H1 (cell line): ENCODE measurements at regions not wholly inside any gene's neighbourhood (a gene's known extent, or its start where the extent isn't known, plus 50 kb on each side); places are given as distances from the start of the nearest gene placed in this dataset.

ENCODE experiments used
- CTCF ChIA-PET: fragments of 300-600 bp; sonication (Branson Sonifier 250); formaldehyde crosslinking; loops from one replicate; lab custom pipeline; 2021; ENCODE audit not compliant: partially characterized antibody; lab: Charles Lee
- POLR2A ChIA-PET: fragments of 300-600 bp; sonication (Branson Sonifier 250); formaldehyde crosslinking; loops from one replicate; lab custom pipeline; 2021; ENCODE audit warnings: inconsistent platforms; ENCODE audit not compliant: partially characterized antibody; lab: Charles Lee
- DNase-seq, 2 experiments: peaks; one replicate each; pipeline versions ENCODE4 v3.0.0 to v3.0.0-alpha.2; 2010 to 2022; ENCODE audit warnings: low spot score in 2 of 2, low read depth in 1 of 2, mixed read lengths in 1 of 2
- FAIRE-seq: peaks from 2 replicates; lab custom pipeline; 2011; peaks lifted over from hg19 to GRCh38; lab: Jason Lieb, UNC
- H2AFZ ChIP-seq: 2 replicates; pipeline ENCODE4 v1.8.1; 2012; ENCODE audit warnings: low read length, inconsistent platforms
- H2AK5ac ChIP-seq: 2 replicates; pipeline ENCODE4 v1.6.1; 2013; ENCODE audit warnings: low read depth, low read length
- H2BK120ac ChIP-seq: replicated peaks from 2 replicates; pipeline ENCODE3; 2013; ENCODE audit warnings: low read depth, low read length, inconsistent platforms
- H2BK12ac ChIP-seq: 2 replicates; pipeline ENCODE4 v1.6.1; 2013; ENCODE audit warnings: low read depth, low read length
- H2BK15ac ChIP-seq: 2 replicates; pipeline ENCODE4 v1.6.1; 2013; ENCODE audit warnings: low read length
- H2BK20ac ChIP-seq: 2 replicates; pipeline ENCODE4 v1.6.1; 2013; ENCODE audit warnings: low read length
- H2BK5ac ChIP-seq: 2 replicates; pipeline ENCODE4 v1.6.1; 2013; ENCODE audit warnings: low read depth, low read length
- H3K14ac ChIP-seq: 2 replicates; pipeline ENCODE4 v1.6.1; 2013; ENCODE audit warnings: inconsistent platforms; ENCODE audit not compliant: insufficient read length
- H3K18ac ChIP-seq: 2 replicates; pipeline ENCODE4 v1.6.1; 2013; ENCODE audit warnings: low read length; ENCODE audit errors: extremely low read depth
- H3K23ac ChIP-seq: 2 replicates; pipeline ENCODE4 v1.6.1; 2013; ENCODE audit warnings: inconsistent platforms; ENCODE audit not compliant: insufficient read length
- H3K23me2 ChIP-seq: 2 replicates; pipeline ENCODE4 v1.6.1; 2013; ENCODE audit warnings: low read depth, low read length
- H3K27ac ChIP-seq: 2 replicates; pipeline ENCODE4 v1.6.1; 2011; ENCODE audit warnings: low read depth, low read length, inconsistent platforms
- H3K27me3 ChIP-seq, 4 experiments: replicated peaks in 1 of 4; 1 replicate in 1 of 4; 2 replicates in 3 of 4; pipeline versions ENCODE4 v1.6.1 to v1.8.1; 2011 to 2013; ENCODE audit warnings: low read length in 3 of 4, mild to moderate bottlenecking in 3 of 4, inconsistent platforms in 2 of 4, mixed read lengths in 2 of 4, moderate library complexity in 1 of 4; ENCODE audit not compliant: control insufficient read depth in 3 of 4, insufficient read depth in 3 of 4; ENCODE audit errors: extremely low read depth in 1 of 4
- H3K36me3 ChIP-seq, 4 experiments: 2 replicates each; pipeline versions ENCODE4 v1.6.1 to v1.8.1; 2011 to 2013; ENCODE audit warnings: mild to moderate bottlenecking in 4 of 4, low read length in 3 of 4, moderate library complexity in 2 of 4, control low read depth in 1 of 4, inconsistent platforms in 1 of 4; ENCODE audit not compliant: insufficient read depth in 4 of 4, control insufficient read depth in 2 of 4
- H3K4ac ChIP-seq: replicated peaks from 2 replicates; pipeline ENCODE3; 2013; ENCODE audit warnings: low read length, low read depth, mixed read lengths, inconsistent platforms; ENCODE audit not compliant: insufficient read length
- H3K4me1 ChIP-seq, 4 experiments: replicated peaks in 1 of 4; 1 replicate in 1 of 4; 2 replicates in 3 of 4; pipeline versions ENCODE4 v1.6.1 to v1.8.1; 2011 to 2013; ENCODE audit warnings: low read length in 3 of 4, inconsistent platforms in 2 of 4, mixed read lengths in 1 of 4; ENCODE audit not compliant: insufficient read depth in 4 of 4, control insufficient read depth in 3 of 4
- H3K4me2 ChIP-seq, 2 experiments: 2 replicates each; pipeline versions ENCODE4 v1.6.1 to v1.8.1; 2011 to 2013; ENCODE audit warnings: low read depth in 2 of 2, low read length in 2 of 2, control low read depth in 1 of 2, inconsistent platforms in 1 of 2, mild to moderate bottlenecking in 1 of 2; ENCODE audit not compliant: insufficient read depth in 1 of 2
- H3K4me3 ChIP-seq, 4 experiments: fragments of 200-600, 300-600 bp in 1 of 4; sonication (generic), shearing (Covaris generic), sonication (Bioruptor Twin) in 1 of 4; 2 replicates each; pipeline versions ENCODE4 v1.5.1 to v1.8.1; 2011 to 2016; ENCODE audit warnings: low read length in 4 of 4, low read depth in 3 of 4, control low read depth in 2 of 4, inconsistent platforms in 2 of 4, mild to moderate bottlenecking in 2 of 4, mixed read lengths in 1 of 4, moderate library complexity in 1 of 4; ENCODE audit not compliant: insufficient read depth in 2 of 4; ENCODE audit errors: extremely low read depth in 1 of 4
- H3K56ac ChIP-seq: replicated peaks from 2 replicates; pipeline ENCODE3; 2013; ENCODE audit warnings: low read depth, mild to moderate bottlenecking, mixed read lengths, low read length, inconsistent platforms; ENCODE audit not compliant: insufficient read length
- H3K79me1 ChIP-seq: 2 replicates; pipeline ENCODE4 v1.6.1; 2013; ENCODE audit warnings: low read depth, low read length, control low read depth
- H3K79me2 ChIP-seq, 2 experiments: 2 replicates each; pipeline versions ENCODE4 v1.6.1 to v1.8.1; 2012 to 2013; ENCODE audit warnings: low read length in 2 of 2, mild to moderate bottlenecking in 2 of 2, inconsistent platforms in 1 of 2; ENCODE audit not compliant: insufficient read depth in 2 of 2, control insufficient read depth in 1 of 2
- H3K9ac ChIP-seq, 4 experiments: replicated peaks in 1 of 4; 1 replicate in 1 of 4; 2 replicates in 3 of 4; pipeline versions ENCODE4 v1.6.1 to v1.8.1; 2011 to 2013; ENCODE audit warnings: low read depth in 3 of 4, low read length in 3 of 4, control low read depth in 2 of 4, mild to moderate bottlenecking in 2 of 4, moderate library complexity in 2 of 4, inconsistent platforms in 1 of 4; ENCODE audit errors: extremely low read depth in 1 of 4
- H3K9me3 ChIP-seq, 2 experiments: 2 replicates each; pipeline versions ENCODE4 v1.6.1 to v1.8.1; 2012 to 2013; ENCODE audit warnings: mild to moderate bottlenecking in 2 of 2, moderate library complexity in 2 of 2, control low read depth in 1 of 2, inconsistent platforms in 1 of 2, low read depth in 1 of 2, low read length in 1 of 2, mixed read lengths in 1 of 2; ENCODE audit not compliant: insufficient read depth in 2 of 2
- H4K20me1 ChIP-seq, 2 experiments: replicated peaks in 1 of 2; 2 replicates each; pipeline versions ENCODE3 to v1.8.1; 2011 to 2013; ENCODE audit warnings: inconsistent platforms in 2 of 2, low read length in 2 of 2, mild to moderate bottlenecking in 1 of 2; ENCODE audit not compliant: insufficient read depth in 2 of 2, control insufficient read depth in 1 of 2
- H4K5ac ChIP-seq: 2 replicates; pipeline ENCODE4 v1.6.1; 2013; ENCODE audit warnings: low read length, low read depth, mixed read lengths, inconsistent platforms; ENCODE audit not compliant: insufficient read length
- H4K8ac ChIP-seq: 2 replicates; pipeline ENCODE4 v1.8.0; 2013; ENCODE audit warnings: mild to moderate bottlenecking, moderate library complexity, low read length, inconsistent platforms; ENCODE audit not compliant: insufficient read depth; ENCODE audit errors: extremely low read depth
- H4K91ac ChIP-seq: replicated peaks from 2 replicates; pipeline ENCODE3; 2013; ENCODE audit warnings: low read length, mixed read lengths, inconsistent platforms; ENCODE audit not compliant: insufficient read length
- BCL11A ChIP-seq, 2 experiments: IDR thresholded peaks; one replicate each; pipeline ENCODE4 v1.6.1; 2011; ENCODE audit warnings: low read depth in 2 of 2, low read length in 2 of 2, mild to moderate bottlenecking in 2 of 2
- CHD1 ChIP-seq: IDR thresholded peaks from 2 replicates; pipeline ENCODE4 v1.6.1; 2012; ENCODE audit warnings: low read depth, low read length, improper control_type of control experiment
- CHD2 ChIP-seq: IDR thresholded peaks from 2 replicates; pipeline ENCODE4 v1.6.1; 2012; ENCODE audit warnings: low read length, improper control_type of control experiment
- GABPA ChIP-seq: IDR thresholded peaks from 2 replicates; pipeline ENCODE4 v1.6.1; 2011; ENCODE audit warnings: mild to moderate bottlenecking, low read length, moderate library complexity, borderline replicate concordance; ENCODE audit not compliant: insufficient read depth
- HDAC2 ChIP-seq, 2 experiments: fragments of 300-600 bp in 1 of 2; sonication (generic) in 1 of 2; IDR thresholded peaks; 2 replicates each; pipeline ENCODE4 v1.6.1; 2011 to 2012; ENCODE audit warnings: low read depth in 2 of 2, low read length in 2 of 2, mild to moderate bottlenecking in 2 of 2, moderate library complexity in 2 of 2, borderline replicate concordance in 1 of 2, inconsistent platforms in 1 of 2
- POLR2A ChIP-seq, 2 experiments: IDR thresholded peaks; 1 replicate in 1 of 2; 2 replicates in 1 of 2; pipeline ENCODE4 v1.6.1; 2011; ENCODE audit warnings: low read depth in 2 of 2, low read length in 2 of 2, mild to moderate bottlenecking in 2 of 2; ENCODE audit errors: control extremely low read depth in 1 of 2
- POU5F1 ChIP-seq: IDR thresholded peaks from 2 replicates; pipeline ENCODE4 v1.6.1; 2011; ENCODE audit warnings: low read depth, mild to moderate bottlenecking, low read length, moderate library complexity
- RNF2 ChIP-seq: fragments of 200-900, 300-1000 bp; sonication (generic); IDR thresholded peaks from 2 replicates; pipeline ENCODE4 v1.7.1; 2016; ENCODE audit warnings: borderline replicate concordance, low read depth, mild to moderate bottlenecking, antibody characterized with exemption, low read length; ENCODE audit not compliant: poor library complexity, severe bottlenecking; ENCODE audit errors: missing control alignments
- SIRT6 ChIP-seq: IDR thresholded peaks from one replicate; pipeline ENCODE4 v1.7.1; 2012; ENCODE audit warnings: low read length, inconsistent platforms
- SP4 ChIP-seq: IDR thresholded peaks from 2 replicates; pipeline ENCODE4 v1.6.1; 2012; ENCODE audit warnings: low read length, inconsistent platforms
- TAF7 ChIP-seq: optimal IDR thresholded peaks from 2 replicates; pipeline ENCODE3; 2011; ENCODE audit warnings: low read depth, mild to moderate bottlenecking, inconsistent platforms, low read length, moderate library complexity, borderline replicate concordance
- USF2 ChIP-seq: IDR thresholded peaks from 2 replicates; pipeline ENCODE4 v1.6.1; 2011; ENCODE audit warnings: low read length, improper control_type of control experiment
- YY1 ChIP-seq: IDR thresholded peaks from 2 replicates; pipeline ENCODE4 v1.6.1; 2011; ENCODE audit warnings: low read depth, mild to moderate bottlenecking, low read length
- WGBS, 2 experiments: shearing (Covaris generic) in 1 of 2; methylation state at CpG; one replicate each; pipeline versions ENCODE4 v1.1.6 to v1.1.7; 2013 to 2015; ENCODE audit warnings: low lambda C conversion rate in 2 of 2, mixed read lengths in 2 of 2, inconsistent platforms in 1 of 2, low coverage in 1 of 2, missing lambda C conversion rate in 1 of 2; ENCODE audit not compliant: insufficient replicate concordance in 2 of 2, insufficient coverage in 1 of 2, insufficient read length in 1 of 2; ENCODE audit errors: extremely low coverage in 1 of 2, missing lambda C conversion rate in 1 of 2; 5-methylcytosine and 5-hydroxymethylcytosine counted together

DNA sequence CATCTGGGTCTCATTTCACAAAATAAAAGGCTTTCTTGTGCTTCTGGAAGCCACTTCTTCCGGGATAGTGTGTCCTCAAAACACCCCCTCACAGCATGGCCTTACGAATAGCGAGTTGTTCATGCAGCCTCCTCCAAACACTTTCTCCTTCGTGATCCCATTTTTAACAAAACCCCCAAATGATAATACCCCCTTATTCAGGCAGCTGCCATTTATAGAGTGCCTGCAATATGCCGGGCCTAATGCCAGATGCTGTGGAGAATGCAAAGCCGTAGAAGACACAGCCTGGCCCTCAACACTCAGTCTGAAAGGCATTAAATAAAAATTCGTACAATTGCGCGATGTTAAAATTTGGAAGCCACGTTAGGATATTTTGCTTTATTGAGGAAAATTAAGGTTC is 66.4 kb upstream of the SLC44A1 start:
- Histone ChIP-seq H3K27ac (no peak overlapping the region), H2BK15ac (no peak overlapping the region), H3K9me3 (no peaks in the 10 kb centered on the region), H3K4me3 (no peak overlapping the region), H4K8ac (no peak overlapping the region; the same call in 1 of the 2 replicates), H3K4ac (no peak overlapping the region), H2AK5ac (no peak overlapping the region), H2BK12ac (no peak overlapping the region), H2BK120ac (no peak overlapping the region), H4K20me1 (no peaks in the 10 kb centered on the region), H3K4me2 (no peak overlapping the region), H3K27me3 (no peaks in the 10 kb centered on the region), H3K56ac (no peak overlapping the region), H3K36me3 (no peaks in the 10 kb centered on the region), H2AFZ (no peak overlapping the region), H2BK20ac (no peak overlapping the region), H2BK5ac (no peak overlapping the region), H3K79me1 (no peaks in the 10 kb centered on the region), H3K14ac (no peak overlapping the region), H4K91ac (no peak overlapping the region), H3K23ac (no peak overlapping the region), H3K23me2 (no peaks in the 10 kb centered on the region), H3K79me2 (no peaks in the 10 kb centered on the region), H3K9ac (no peak overlapping the region), H3K18ac (no peak overlapping the region), H3K4me1 (peaks cover 0 to 12% (median 10%) of the 10 kb centered on the region in 4 experiments; a peak in 5 of 7 replicates), H4K5ac (no peak overlapping the region)
- CTCF ChIA-PET, result interaction anchor here (0.9 to 1.0 kb wide), 2 partner anchors 10 to 12 kb away, joined by 3 to 5 read pairs; no protein-coding TSS in a partner anchor
- POLR2A ChIA-PET, result no interaction called here
- FAIRE-seq (no peak), DNase-seq (no peak)
- WGBS, 2 experiments, result 82% methylated on average over 10 of the region's 10 CpGs; no CpG with 5 or more reads in 1 of the 2 experiments
- TF ChIP-seq POU5F1, result no peak
- TF ChIP-seq RNF2, result no peak
- TF ChIP-seq SP4, result no peak
- TF ChIP-seq USF2, result no peak
- TF ChIP-seq CHD1, result no peak
- TF ChIP-seq HDAC2 (IDR thresholded peaks at IDR 0.05; ENCODE audit: borderline replicate concordance in 1 of 2, low read depth in 2 of 2, low read length in 2 of 2), result no peak
- TF ChIP-seq GABPA, result no peak
- TF ChIP-seq TAF7, result no peak
- TF ChIP-seq POLR2A (IDR thresholded peaks at IDR 0.05; ENCODE audit: control extremely low read depth in 1 of 2, low read depth in 2 of 2, low read length in 2 of 2), result no peak
- no peak for TF ChIP-seq BCL11A (IDR thresholded peaks at IDR 0.05; ENCODE audit: low read depth in 2 of 2, low read length in 2 of 2)
- no peak for TF ChIP-seq SIRT6
- TF ChIP-seq YY1, result no peak
- TF ChIP-seq CHD2, result no peak
